IMR-90 (cell line): ENCODE measurements at regions not wholly inside any gene's neighbourhood (a gene's known extent, or its start where the extent isn't known, plus 50 kb on each side); places are given as distances from the start of the nearest gene placed in this dataset.
A peak's percentile ranks its signal among the peaks of the same experiment; 100 is the strongest.

Source experiments
- ATAC-seq: fragments of 200-7000 bp; cut with Tn5 transposase; 2 replicates; pipeline ENCODE4 v1.9.1; 2020; ENCODE audit warnings: low read depth, mild to moderate bottlenecking, moderate library complexity
- BruUV-seq: library from RNA; stranded (reverse); fragments of 400-500 nt; replicated peaks from 2 replicates; lab custom pipeline; 2021; lab: Mats Ljungman, UMichigan
- CTCF ChIA-PET: fragments of 300-600 bp; formaldehyde crosslinking; extraction: SDS; loops from one replicate; lab custom pipeline; 2021; ENCODE audit warnings: antibody characterized with exemption; lab: Yijun Ruan, JAX
- POLR2A ChIA-PET: fragments of 300-600 bp; sonication (Branson Sonifier 250); formaldehyde crosslinking; loops from one replicate; lab custom pipeline; 2022; ENCODE audit warnings: antibody characterized with exemption; ENCODE audit not compliant: unreplicated experiment; lab: Charles Lee
- DNase-seq: peaks from one replicate; pipeline ENCODE4 v3.0.0; 2013
- H2AFZ ChIP-seq: replicated peaks from 2 replicates; pipeline ENCODE3; 2013; ENCODE audit warnings: low read length, mild to moderate bottlenecking; ENCODE audit not compliant: poor library complexity
- H2AK5ac ChIP-seq: 2 replicates; pipeline ENCODE4 v1.6.1; 2013; ENCODE audit warnings: low read depth, low read length, inconsistent platforms
- H2AK9ac ChIP-seq: replicated peaks from 2 replicates; pipeline ENCODE3; 2013; ENCODE audit warnings: mild to moderate bottlenecking, low read depth, low read length, moderate library complexity; ENCODE audit not compliant: poor library complexity
- H2BK120ac ChIP-seq: 2 replicates; pipeline ENCODE4 v1.6.1; 2013; ENCODE audit warnings: low read depth, low read length, inconsistent platforms
- H2BK15ac ChIP-seq: 3 replicates; pipeline ENCODE4 v1.6.1; 2013; ENCODE audit warnings: low read depth, low read length, inconsistent platforms
- H2BK20ac ChIP-seq: 2 replicates; pipeline ENCODE4 v1.6.1; 2013; ENCODE audit warnings: low read depth, mild to moderate bottlenecking, inconsistent platforms, low read length, moderate library complexity
- H2BK5ac ChIP-seq: 2 replicates; pipeline ENCODE4 v1.6.1; 2013; ENCODE audit warnings: mild to moderate bottlenecking, low read depth, low read length, inconsistent platforms; ENCODE audit not compliant: poor library complexity, severe bottlenecking
- H3K14ac ChIP-seq: replicated peaks from 2 replicates; pipeline ENCODE4 v1.6.1; 2013; ENCODE audit warnings: low read depth, low read length, inconsistent platforms
- H3K18ac ChIP-seq: 2 replicates; pipeline ENCODE4 v1.6.1; 2013; ENCODE audit warnings: low read depth, low read length, control low read depth
- H3K23ac ChIP-seq: 2 replicates; pipeline ENCODE4 v1.6.1; 2013; ENCODE audit warnings: low read depth, low read length, inconsistent platforms
- H3K27ac ChIP-seq: 2 replicates; pipeline ENCODE4 v1.5.1; 2013; ENCODE audit warnings: mild to moderate bottlenecking, control low read depth, low read length; ENCODE audit not compliant: insufficient read depth
- H3K27me3 ChIP-seq: 2 replicates; pipeline ENCODE4 v1.6.1; 2013; ENCODE audit warnings: low read length; ENCODE audit not compliant: control insufficient read depth, insufficient read depth
- H3K36me3 ChIP-seq: 2 replicates; pipeline ENCODE4 v1.6.1; 2013; ENCODE audit warnings: low read length, mixed read lengths; ENCODE audit not compliant: control insufficient read depth, insufficient read depth
- H3K4ac ChIP-seq: 2 replicates; pipeline ENCODE4 v1.6.1; 2013; ENCODE audit warnings: low read depth, low read length, inconsistent platforms
- H3K4me1 ChIP-seq: 2 replicates; pipeline ENCODE4 v1.6.1; 2013; ENCODE audit warnings: low read length, mixed read lengths; ENCODE audit not compliant: control insufficient read depth, insufficient read depth
- H3K4me2 ChIP-seq: 2 replicates; pipeline ENCODE4 v1.6.1; 2013; ENCODE audit warnings: low read depth, mild to moderate bottlenecking, control low read depth, low read length, moderate library complexity
- H3K4me3 ChIP-seq: 2 replicates; pipeline ENCODE4 v1.5.1; 2013; ENCODE audit warnings: low read depth, mild to moderate bottlenecking, control low read depth, low read length, moderate library complexity; ENCODE audit not compliant: insufficient read depth
- H3K56ac ChIP-seq: 2 replicates; pipeline ENCODE4 v1.6.1; 2013; ENCODE audit warnings: low read length, inconsistent platforms; ENCODE audit not compliant: insufficient read depth; ENCODE audit errors: extremely low read depth
- H3K79me1 ChIP-seq, 2 experiments: 2 replicates each; pipeline ENCODE4 v1.6.1; 2013; ENCODE audit warnings: low read length in 2 of 2, inconsistent platforms in 1 of 2, low read depth in 1 of 2
- H3K9ac ChIP-seq: 2 replicates; pipeline ENCODE4 v1.6.1; 2013; ENCODE audit warnings: low read depth, low read length, control low read depth
- H3K9me1 ChIP-seq: 2 replicates; pipeline ENCODE4 v1.6.1; 2013; ENCODE audit warnings: low read length, inconsistent platforms; ENCODE audit not compliant: insufficient read depth
- H3K9me3 ChIP-seq: 2 replicates; pipeline ENCODE4 v1.6.1; 2013; ENCODE audit warnings: low read length; ENCODE audit not compliant: control insufficient read depth, insufficient read depth
- H4K20me1 ChIP-seq: 2 replicates; pipeline ENCODE4 v1.6.1; 2013; ENCODE audit warnings: low read length, inconsistent platforms; ENCODE audit not compliant: insufficient read depth
- H4K5ac ChIP-seq: 2 replicates; pipeline ENCODE4 v1.6.1; 2013; ENCODE audit warnings: mild to moderate bottlenecking, low read depth, low read length, control low read depth
- H4K8ac ChIP-seq, 2 experiments: 2 replicates each; pipeline ENCODE4 v1.6.1; 2013; ENCODE audit warnings: low read depth in 2 of 2, low read length in 2 of 2, control low read depth in 1 of 2, inconsistent platforms in 1 of 2
- H4K91ac ChIP-seq: 2 replicates; pipeline ENCODE4 v1.6.1; 2013; ENCODE audit warnings: low read depth, low read length, inconsistent platforms; ENCODE audit not compliant: insufficient read depth
- CHD1 ChIP-seq: IDR thresholded peaks from 2 replicates; pipeline ENCODE4 v1.6.1; 2012; ENCODE audit warnings: low read depth, low read length, improper control_type of control experiment
- CTCF ChIP-seq: conservative IDR thresholded peaks from 2 replicates; pipeline ENCODE4 v1.5.1; 2012; ENCODE audit warnings: mild to moderate bottlenecking, low read depth, low read length, improper control_type of control experiment
- ELK1 ChIP-seq: fragments of 150-350 bp; IDR thresholded peaks from 2 replicates; pipeline ENCODE4 v1.6.1; 2016; ENCODE audit warnings: low read depth, mild to moderate bottlenecking, low read length, moderate library complexity, borderline replicate concordance
- FOS ChIP-seq: fragments of 150-350 bp; IDR thresholded peaks from 2 replicates; pipeline ENCODE4 v1.6.1; 2016; ENCODE audit warnings: low read depth, low read length
- MAFK ChIP-seq: IDR thresholded peaks from 2 replicates; pipeline ENCODE4 v1.6.1; 2012; ENCODE audit warnings: low read depth, low read length, improper control_type of control experiment
- MAZ ChIP-seq: IDR thresholded peaks from 2 replicates; pipeline ENCODE4 v1.6.1; 2012; ENCODE audit warnings: low read depth, mild to moderate bottlenecking, low read length, improper control_type of control experiment, moderate library complexity, borderline replicate concordance
- MXI1 ChIP-seq: IDR thresholded peaks from 2 replicates; pipeline ENCODE4 v1.6.1; 2012; ENCODE audit warnings: low read depth, mild to moderate bottlenecking, low read length, moderate library complexity, borderline replicate concordance
- NFE2L2 ChIP-seq: fragments of 150-350 bp; IDR thresholded peaks from 2 replicates; pipeline ENCODE4 v1.6.1; 2016; ENCODE audit warnings: low read depth, mild to moderate bottlenecking, low read length
- RCOR1 ChIP-seq: IDR thresholded peaks from 2 replicates; pipeline ENCODE4 v1.6.1; 2012; ENCODE audit warnings: mild to moderate bottlenecking, low read length, improper control_type of control experiment; ENCODE audit not compliant: insufficient replicate concordance
- RFX5 ChIP-seq: IDR thresholded peaks from 2 replicates; pipeline ENCODE4 v1.8.0; 2012; ENCODE audit warnings: low read depth, mild to moderate bottlenecking, low read length, moderate library complexity
- SMC3 ChIP-seq: fragments of 150-350 bp; IDR thresholded peaks from 2 replicates; pipeline ENCODE4 v1.6.1; 2016; ENCODE audit warnings: low read depth, mild to moderate bottlenecking, antibody characterized with exemption, low read length, moderate library complexity
- USF2 ChIP-seq: fragments of 150-350 bp; IDR thresholded peaks from 2 replicates; pipeline ENCODE4 v1.6.1; 2017; ENCODE audit warnings: mild to moderate bottlenecking, antibody characterized with exemption, low read length, low read depth
- WGBS, 2 experiments: methylation state at CpG; one replicate each; pipeline versions ENCODE4 v1.1.5 to v1.1.7; 2013; ENCODE audit warnings: missing lambda C conversion rate in 2 of 2; ENCODE audit not compliant: insufficient read length in 1 of 2; ENCODE audit errors: extremely low coverage in 2 of 2; 5-methylcytosine and 5-hydroxymethylcytosine counted together
- dilution Hi-C: fragments of 300-500 bp; cut with HindIII; formaldehyde crosslinking; loops from one replicate; pipeline ENCODE4 v1.14.3; 2018; ENCODE audit warnings: low sequenced_read_pairs; ENCODE audit not compliant: unreplicated experiment
- in situ Hi-C: fragments of 300-500 bp; cut with MboI; formaldehyde crosslinking; loops from 3 replicates; pipeline ENCODE4 v1.14.3; 2019; ENCODE audit warnings: low sequenced_read_pairs, inconsistent platforms, mixed read lengths
- intact Hi-C: fragments of 100-400 bp; cut with micrococcal nuclease; formaldehyde crosslinking; loops from 2 replicates; pipeline ENCODE4 v1.10.0; 2022

- no peak for TF ChIP-seq FOS
These were observed 68.3 kb upstream of the NPAS1 start (continued) for GRCh38 chr19:46951171-46951986.

GRCh38 chr19:46952874-46953273 is 66.8 kb upstream of the NPAS1 start:
- DNase-seq, result no peak
- WGBS, 2 experiments, result 100% methylated on average over 4 of the region's 5 CpGs; no CpG with 5 or more reads in 1 of the 2 experiments
- Histone ChIP-seq H2BK15ac (no peak overlapping the region), H3K4me3 (no peak overlapping the region), H4K5ac (no peak overlapping the region), H2BK20ac (no peak overlapping the region), H2AK9ac (no peak overlapping the region), H2BK5ac (peak overlapping the region; percentile 5), H2AFZ (no peak overlapping the region), H4K91ac (no peak overlapping the region), H3K9me1 (peaks cover 42% of the 10 kb centered on the region), H4K20me1 (peaks cover 15% of the 10 kb centered on the region), H2AK5ac (peak overlapping the region; percentile 45; the same call in 1 of the 2 replicates), H3K27ac (no peak overlapping the region), H3K36me3 (peaks cover 5% of the 10 kb centered on the region), H3K23ac (no peak overlapping the region), H3K27me3 (no peaks in the 10 kb centered on the region), H2BK120ac (no peak overlapping the region), H3K4me2 (no peak overlapping the region), H3K18ac (no peak overlapping the region), H4K8ac (0 out of 4 replicates have a peak overlapping the region, but pooled peaks of 1 of the 2 experiments have one; percentile 27), H3K4ac (no peak overlapping the region), H3K9me3 (no peaks in the 10 kb centered on the region), H3K56ac (no peak overlapping the region), H3K79me1 (peaks cover 67 to 89% of the 10 kb centered on the region in 2 experiments), H3K4me1 (peaks cover 29% of the 10 kb centered on the region), H3K9ac (no peak overlapping the region), H3K14ac (no peak overlapping the region)
- dilution Hi-C loops, result no loop called here
- no TSS peak for BruUV-seq
- intact Hi-C loops, result no loop called here
- ChIA-PET CTCF (interaction anchor here (0.6 kb wide), 1 partner anchor 61 kb away, joined by 3 read pairs; no protein-coding TSS in a partner anchor), POLR2A (no interaction called here)
- in situ Hi-C loops, result no loop called here
- no peak for ATAC-seq
- TF ChIP-seq ELK1 (no peak), CTCF (no peak), RCOR1 (no peak), FOS (no peak), USF2 (no peak), MXI1 (no peak), SMC3 (no peak), RFX5 (no peak), MAFK (no peak), CHD1 (no peak), NFE2L2 (no peak), MAZ (no peak)
